Prostate gland (tissue), 2 donors: ENCODE measurements at regions not wholly inside any gene's neighbourhood (a gene's known extent, or its start where the extent isn't known, plus 50 kb on each side); places are given as distances from the start of the nearest gene placed in this dataset.

Experiments
- CTCF ChIP-seq, 4 experiments: fragments of 200-600 bp in 2 of 4; fragments of 450-650 bp in 2 of 4; sonication (generic) in 2 of 4; IDR thresholded peaks; 1 replicate in 3 of 4; 2 replicates in 1 of 4; pipeline ENCODE4 v1.5.1; 2016 to 2019; ENCODE audit warnings: antibody characterized with exemption in 4 of 4, mild to moderate bottlenecking in 2 of 4, moderate library complexity in 2 of 4
- POLR2A ChIP-seq: fragments of 450-650 bp; IDR thresholded peaks from one replicate; pipeline ENCODE4 v1.6.1; 2016; ENCODE audit warnings: antibody characterized with exemption, mild to moderate bottlenecking
- POLR2AphosphoS5 ChIP-seq: sonication (generic); formaldehyde crosslinking; IDR thresholded peaks from one replicate; pipeline ENCODE4 v1.6.1; 2017; ENCODE audit warnings: antibody characterized with exemption

- TF ChIP-seq CTCF (IDR thresholded peaks at IDR 0.05) (no peak), POLR2A (no peak), POLR2AphosphoS5 (no peak)
These were observed 153.8 kb downstream of the SOX9 start for GRCh38 chr17:72274614-72275013.
